Astrocyte of the spinal cord (primary cell): ENCODE measurements at regions not wholly inside any gene's neighbourhood (a gene's known extent, or its start where the extent isn't known, plus 50 kb on each side); places are given as distances from the start of the nearest gene placed in this dataset.
A peak's percentile ranks its signal among the peaks of the same experiment; 100 is the strongest.

ENCODE experiments used
- DNase-seq: peaks from one replicate; pipeline ENCODE4 v3.0.0; 2011; ENCODE audit warnings: low read depth, low spot score
- H3K4me3 ChIP-seq: 2 replicates; pipeline ENCODE4 v1.5.1; 2011; ENCODE audit warnings: low read depth, mild to moderate bottlenecking, low read length, moderate library complexity
- CTCF ChIP-seq: IDR thresholded peaks from 2 replicates; pipeline ENCODE4 v1.5.1; 2012; ENCODE audit warnings: low read depth, mild to moderate bottlenecking, low read length, inconsistent platforms
- in situ Hi-C: cut with HindIII; loops from 2 replicates; pipeline ENCODE4 v1.10.0; 2017; ENCODE audit warnings: low sequenced_read_pairs

GRCh38 chr6:163668061-163668426 is 253.5 kb downstream of the QKI start:
- H3K4me3 ChIP-seq: no peak overlapping the region
- TF ChIP-seq CTCF: no peak
- no peak for DNase-seq
- in situ Hi-C loops: no loop called here

- in situ Hi-C loops: no loop called here
- H3K4me3 ChIP-seq: no peak overlapping the region
- TF ChIP-seq CTCF: no peak
- peak; percentile 35 for DNase-seq
These were observed 253.0 kb downstream of the QKI start for GRCh38 chr6:163667372-163668060.

GRCh38 chr6:163665464-163665863 is 250.9 kb downstream of the QKI start:
- DNase-seq: no peak
- in situ Hi-C loops: no loop called here
- no peak for TF ChIP-seq CTCF
- no peak overlapping the region for H3K4me3 ChIP-seq

GRCh38 chr6:163663575-163663974 is 249.1 kb downstream of the QKI start:
- no peak for TF ChIP-seq CTCF
- no peak for DNase-seq
- H3K4me3 ChIP-seq: no peak overlapping the region
- in situ Hi-C loops: no loop called here

GRCh38 chr6:163662604-163663225 is 248.2 kb downstream of the QKI start:
- TF ChIP-seq CTCF: no peak
- H3K4me3 ChIP-seq: no peak overlapping the region
- no peak for DNase-seq
- in situ Hi-C loops: no loop called here

GRCh38 chr6:163661272-163661671 is 246.8 kb downstream of the QKI start:
- no peak overlapping the region for H3K4me3 ChIP-seq
- TF ChIP-seq CTCF: no peak
- no peak for DNase-seq
- in situ Hi-C loops: no loop called here
